Right atrium auricular region (tissue), 2 donors: ENCODE measurements at regions not wholly inside any gene's neighbourhood (a gene's known extent, or its start where the extent isn't known, plus 50 kb on each side); places are given as distances from the start of the nearest gene placed in this dataset.

ENCODE experiments used
- DNase-seq: peaks from one replicate; pipeline ENCODE4 v3.0.0-alpha.2; 2019; ENCODE audit warnings: low spot score
- H3K27ac ChIP-seq, 2 donors: fragments of 200-600 bp; sonication (generic); 1 replicate in 1 of 2; 2 replicates in 1 of 2; pipeline ENCODE4 v1.5.1; 2016 to 2019
- H3K27me3 ChIP-seq, 2 donors: fragments of 200-600 bp; sonication (generic); one replicate each; pipeline versions ENCODE4 v1.5.1 to v1.6.0; 2017 to 2019
- H3K36me3 ChIP-seq: fragments of 200-600 bp; sonication (generic); one replicate; pipeline ENCODE4 v1.5.1; 2016
- H3K4me1 ChIP-seq, 2 donors: fragments of 200-600 bp; sonication (generic); one replicate each; pipeline versions ENCODE4 v1.5.1 to v1.6.0; 2017 to 2019
- H3K4me3 ChIP-seq, 2 donors: fragments of 200-600 bp; sonication (generic); 1 replicate in 1 of 2; 2 replicates in 1 of 2; pipeline ENCODE4 v1.5.1; 2017 to 2019; ENCODE audit warnings: mild to moderate bottlenecking in 1 of 2, moderate library complexity in 1 of 2
- H3K9me3 ChIP-seq, 2 donors: fragments of 200-600 bp; sonication (generic); one replicate each; pipeline ENCODE4 v1.5.1; 2019
- CTCF ChIP-seq, 2 donors: fragments of 200-600 bp; sonication (generic); IDR thresholded peaks; one replicate each; pipeline ENCODE4 v1.5.1; 2019; ENCODE audit warnings: antibody characterized with exemption in 2 of 2

DNA sequence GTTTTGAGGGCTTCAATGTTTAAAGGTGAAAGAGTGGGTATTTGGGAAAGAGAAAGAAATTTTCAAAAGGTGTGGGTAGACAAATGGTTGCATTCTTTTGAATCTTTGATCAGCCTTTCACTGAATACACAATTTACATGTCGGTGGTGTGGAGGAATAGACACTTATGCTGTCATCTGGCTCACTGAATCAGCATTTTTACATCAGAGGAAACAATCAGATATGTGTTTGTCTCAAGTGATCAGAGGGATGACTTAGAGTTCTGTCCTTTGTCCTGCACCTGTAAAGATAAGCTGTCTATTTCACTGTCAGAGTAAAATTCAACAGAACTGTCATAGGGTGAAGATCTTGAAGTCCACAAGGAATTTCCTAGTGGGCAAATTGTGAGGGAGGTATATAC lies 170.9 kb upstream of the USP25 start:
- H3K4me1 ChIP-seq = no peaks in the 10 kb centered on the region
- no peaks in the 10 kb centered on the region for H3K36me3 ChIP-seq
- H3K27me3 ChIP-seq = no peaks in the 10 kb centered on the region
- TF ChIP-seq CTCF (IDR thresholded peaks at IDR 0.05) = no peak
- DNase-seq = no peak
- H3K9me3 ChIP-seq = no peaks in the 10 kb centered on the region
- no peak overlapping the region for H3K4me3 ChIP-seq
- no peak overlapping the region for H3K27ac ChIP-seq

DNA sequence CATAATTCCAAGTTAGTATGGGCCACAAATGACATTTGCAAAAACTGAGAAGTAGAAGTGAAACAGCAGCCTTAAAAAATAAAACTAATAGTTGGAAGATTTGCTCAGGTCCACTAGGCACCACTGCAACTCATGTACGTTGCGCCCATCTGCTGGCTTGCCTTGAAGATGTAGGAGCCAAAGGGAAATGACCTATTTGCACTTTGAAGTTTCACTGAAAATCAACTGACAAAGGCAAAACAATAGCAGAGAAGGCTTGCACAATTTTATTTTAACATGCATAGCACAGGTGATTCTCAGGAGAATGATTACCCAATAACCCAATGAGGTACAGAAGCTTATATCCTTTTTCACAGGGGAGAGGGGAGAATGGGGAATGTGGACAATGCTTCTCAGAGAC lies 170.1 kb upstream of the USP25 start:
- TF ChIP-seq CTCF (IDR thresholded peaks at IDR 0.05) = no peak
- H3K36me3 ChIP-seq = no peaks in the 10 kb centered on the region
- no peak for DNase-seq
- no peaks in the 10 kb centered on the region for H3K4me1 ChIP-seq
- H3K4me3 ChIP-seq = no peak overlapping the region
- no peaks in the 10 kb centered on the region for H3K9me3 ChIP-seq
- H3K27ac ChIP-seq = no peak overlapping the region
- H3K27me3 ChIP-seq = no peaks in the 10 kb centered on the region

GRCh38 chr21:15560383-15561056 lies 169.3 kb upstream of the USP25 start:
- Histone ChIP-seq H3K27me3 (no peaks in the 10 kb centered on the region), H3K9me3 (no peaks in the 10 kb centered on the region), H3K4me1 (no peaks in the 10 kb centered on the region), H3K4me3 (no peak overlapping the region), H3K27ac (no peak overlapping the region), H3K36me3 (no peaks in the 10 kb centered on the region)
- TF ChIP-seq CTCF (IDR thresholded peaks at IDR 0.05) = no peak
- no peak for DNase-seq

GRCh38 chr21:15562748-15563147 lies 167.0 kb upstream of the USP25 start:
- Histone ChIP-seq H3K27me3 (no peaks in the 10 kb centered on the region), H3K4me1 (no peaks in the 10 kb centered on the region), H3K4me3 (no peak overlapping the region), H3K27ac (no peak overlapping the region), H3K36me3 (no peaks in the 10 kb centered on the region), H3K9me3 (no peaks in the 10 kb centered on the region)
- no peak for DNase-seq
- no peak for TF ChIP-seq CTCF (IDR thresholded peaks at IDR 0.05)

DNA sequence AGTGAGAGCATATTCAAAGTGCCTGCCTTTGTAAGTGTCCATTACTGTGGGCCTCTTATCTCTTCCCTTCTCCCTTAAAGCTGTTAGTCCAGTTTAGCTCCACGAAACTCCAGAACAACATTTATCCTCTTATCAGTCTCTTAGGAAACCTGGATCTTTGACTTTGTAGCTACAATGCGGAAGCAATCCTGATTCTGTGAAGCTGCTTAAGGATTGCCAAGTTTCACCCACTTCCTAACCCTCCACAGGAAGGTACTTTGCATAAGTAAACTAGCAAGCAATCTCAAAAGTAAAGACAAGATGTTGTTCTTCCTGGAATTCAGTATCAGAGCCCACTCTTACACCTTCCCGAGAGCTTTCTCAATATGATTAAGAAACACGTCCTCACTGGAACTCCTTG lies 164.9 kb upstream of the USP25 start:
- H3K4me3 ChIP-seq = no peak overlapping the region
- no peaks in the 10 kb centered on the region for H3K36me3 ChIP-seq
- no peak for TF ChIP-seq CTCF (IDR thresholded peaks at IDR 0.05)
- no peaks in the 10 kb centered on the region for H3K27me3 ChIP-seq
- no peaks in the 10 kb centered on the region for H3K9me3 ChIP-seq
- DNase-seq = no peak
- H3K27ac ChIP-seq = no peak overlapping the region
- no peaks in the 10 kb centered on the region for H3K4me1 ChIP-seq

DNA sequence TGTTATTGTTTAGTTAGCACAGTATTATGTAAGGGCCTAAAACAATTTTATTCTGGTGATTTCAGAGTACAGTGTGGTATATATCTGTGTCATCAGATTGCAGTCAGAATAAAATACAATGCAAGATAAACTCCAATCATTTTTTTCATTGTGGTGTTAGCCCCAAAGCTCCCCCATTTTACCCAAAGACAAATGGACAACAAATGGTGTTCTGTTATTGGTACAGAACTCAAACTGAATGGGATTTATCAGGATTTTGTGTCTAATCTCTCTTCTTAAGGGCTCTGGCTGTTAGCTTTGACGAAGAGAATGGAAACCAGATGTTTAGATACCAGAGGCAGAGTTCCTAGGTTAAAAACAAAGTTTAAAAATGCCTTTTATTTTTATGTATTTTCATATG lies 163.1 kb upstream of the USP25 start:
- Histone ChIP-seq H3K36me3 (no peaks in the 10 kb centered on the region), H3K4me1 (no peaks in the 10 kb centered on the region), H3K27ac (no peak overlapping the region), H3K4me3 (no peak overlapping the region), H3K27me3 (no peaks in the 10 kb centered on the region), H3K9me3 (no peaks in the 10 kb centered on the region)
- no peak for DNase-seq
- TF ChIP-seq CTCF (IDR thresholded peaks at IDR 0.05) = no peak
